GM12878 (cell line): ENCODE measurements at regions not wholly inside any gene's neighbourhood (a gene's known extent, or its start where the extent isn't known, plus 50 kb on each side); places are given as distances from the start of the nearest gene placed in this dataset.

Experiments used
- ATAC-seq: fragments of 200-7000 bp; cut with Tn5 transposase; 3 replicates; pipeline ENCODE4 v1.9.1; 2020; ENCODE audit warnings: mild to moderate bottlenecking, moderate library complexity
- BruUV-seq: library from RNA; stranded (reverse); fragments of 400-500 nt; replicated peaks from 2 replicates; lab custom pipeline; 2021; lab: Mats Ljungman, UMichigan
- CTCF ChIA-PET: fragments of 300-600 bp; sonication (Branson Sonifier 250); formaldehyde crosslinking; extraction: SDS; loops from one replicate; lab custom pipeline; 2021; ENCODE audit warnings: inconsistent platforms; lab: Yijun Ruan, JAX
- POLR2A ChIA-PET: fragments of 350-600 bp; formaldehyde crosslinking; extraction: SDS; loops from one replicate; lab custom pipeline; 2021; ENCODE audit warnings: inconsistent platforms; lab: Charles Lee
- RAD21 ChIA-PET: fragments of 300-600 bp; sonication (Branson Sonifier 250); formaldehyde crosslinking; loops from one replicate; lab custom pipeline; 2023; ENCODE audit warnings: antibody characterized with exemption; ENCODE audit not compliant: unreplicated experiment; lab: Charles Lee
- SMC1A ChIA-PET: fragments of 300-600 bp; sonication (Branson Sonifier 250); formaldehyde crosslinking; loops from one replicate; lab custom pipeline; 2023; ENCODE audit not compliant: unreplicated experiment, uncharacterized antibody; lab: Charles Lee
- DNase-seq: peaks from one replicate; pipeline ENCODE4 v3.0.0-alpha.2; 2011; ENCODE audit warnings: low read depth, low spot score
- FAIRE-seq: peaks from 3 replicates; lab custom pipeline; 2011; peaks lifted over from hg19 to GRCh38; lab: Jason Lieb, UNC
- H2AFZ ChIP-seq: 2 replicates; pipeline ENCODE4 v1.6.0; 2011; ENCODE audit warnings: low read depth, low read length, control low read depth; ENCODE audit not compliant: control insufficient read depth
- H3K27ac ChIP-seq: 2 replicates; pipeline ENCODE4 v1.5.1; 2011; ENCODE audit warnings: control low read depth; ENCODE audit not compliant: control insufficient read depth, insufficient read depth
- H3K27me3 ChIP-seq, 2 experiments: replicated peaks in 1 of 2; 2 replicates each; pipeline versions ENCODE4 v1.6.0 to v1.6.1; 2011; ENCODE audit warnings: low read length in 1 of 2; ENCODE audit not compliant: control insufficient read depth in 2 of 2, insufficient read depth in 2 of 2
- H3K36me3 ChIP-seq, 2 experiments: 2 replicates each; pipeline ENCODE4 v1.5.1; 2011; ENCODE audit warnings: low read length in 1 of 2; ENCODE audit not compliant: control insufficient read depth in 2 of 2, insufficient read depth in 2 of 2
- H3K4me1 ChIP-seq: 2 replicates; pipeline ENCODE4 v1.6.1; 2011; ENCODE audit warnings: mild to moderate bottlenecking, low read length, moderate library complexity, mixed read lengths; ENCODE audit not compliant: control insufficient read depth, insufficient read depth
- H3K4me2 ChIP-seq: 2 replicates; pipeline ENCODE4 v1.6.0; 2011; ENCODE audit warnings: control low read depth; ENCODE audit not compliant: control insufficient read depth, insufficient read depth
- H3K4me3 ChIP-seq: fragments of 200-600 bp; sonication (generic); 2 replicates; pipeline ENCODE4 v1.5.1; 2016
- H3K79me2 ChIP-seq: 2 replicates; pipeline ENCODE4 v1.6.0; 2011; ENCODE audit warnings: low read length; ENCODE audit not compliant: control insufficient read depth, insufficient read depth
- H3K9ac ChIP-seq: 2 replicates; pipeline ENCODE4 v1.8.0; 2011; ENCODE audit warnings: low read length, control low read depth, mixed read lengths; ENCODE audit not compliant: control insufficient read depth, insufficient read depth
- H3K9me3 ChIP-seq: replicated peaks from 3 replicates; pipeline ENCODE4 v1.5.1; 2011; ENCODE audit warnings: mild to moderate bottlenecking, low read length; ENCODE audit not compliant: control insufficient read depth, insufficient read depth
- H4K20me1 ChIP-seq: 2 replicates; pipeline ENCODE4 v1.6.0; 2011; ENCODE audit not compliant: control insufficient read depth, insufficient read depth
- ASH2L ChIP-seq: fragments of 300-600, 200-600 bp; sonication (generic); IDR thresholded peaks from 2 replicates; pipeline ENCODE4 v1.6.1; 2017; ENCODE audit warnings: low read depth, mild to moderate bottlenecking, borderline replicate concordance
- GATAD2B ChIP-seq: fragments of 450-650 bp; conservative IDR thresholded peaks from 2 replicates; pipeline ENCODE4 v1.6.1; 2017; ENCODE audit warnings: low read depth, mild to moderate bottlenecking, moderate library complexity
- MAX ChIP-seq: IDR thresholded peaks from 2 replicates; pipeline ENCODE4 v1.6.1; 2012; ENCODE audit warnings: low read depth, low read length, improper control_type of control experiment
- NR2C1 ChIP-seq: fragments of 450-650 bp; IDR thresholded peaks from 2 replicates; pipeline ENCODE4 v1.6.1; 2017; ENCODE audit warnings: antibody characterized with exemption, mild to moderate bottlenecking, moderate library complexity
- PAX5 ChIP-seq: IDR thresholded peaks from 2 replicates; pipeline ENCODE4 v1.6.1; 2011; ENCODE audit warnings: low read depth, low read length, borderline replicate concordance
- POLR2A ChIP-seq: IDR thresholded peaks from 2 replicates; pipeline ENCODE4 v1.6.1; 2011; ENCODE audit warnings: low read depth, mild to moderate bottlenecking, low read length
- SMARCA5 ChIP-seq: fragments of 450-650 bp; IDR thresholded peaks from 2 replicates; pipeline ENCODE4 v1.6.1; 2017; ENCODE audit warnings: mild to moderate bottlenecking
- ZNF207 ChIP-seq: fragments of 450-650 bp; IDR thresholded peaks from 2 replicates; pipeline ENCODE4 v1.6.1; 2014; ENCODE audit warnings: antibody characterized with exemption, mild to moderate bottlenecking, borderline replicate concordance
- WGBS: methylation state at CpG from one replicate; pipeline ENCODE4 v1.1.6; 2016; ENCODE audit warnings: low lambda C conversion rate; ENCODE audit not compliant: insufficient replicate concordance, insufficient coverage; ENCODE audit errors: missing lambda C conversion rate; 5-methylcytosine and 5-hydroxymethylcytosine counted together
- in situ Hi-C: fragments of 300-500 bp; cut with MboI; formaldehyde crosslinking; loops from 9 replicates; pipeline ENCODE4 v1.14.3; 2018; ENCODE audit warnings: mixed read lengths
- intact Hi-C: fragments of 100-400 bp; cut with micrococcal nuclease; formaldehyde crosslinking; loops from one replicate; pipeline ENCODE4 v1.14.2; 2022; ENCODE audit not compliant: unreplicated experiment

DNA sequence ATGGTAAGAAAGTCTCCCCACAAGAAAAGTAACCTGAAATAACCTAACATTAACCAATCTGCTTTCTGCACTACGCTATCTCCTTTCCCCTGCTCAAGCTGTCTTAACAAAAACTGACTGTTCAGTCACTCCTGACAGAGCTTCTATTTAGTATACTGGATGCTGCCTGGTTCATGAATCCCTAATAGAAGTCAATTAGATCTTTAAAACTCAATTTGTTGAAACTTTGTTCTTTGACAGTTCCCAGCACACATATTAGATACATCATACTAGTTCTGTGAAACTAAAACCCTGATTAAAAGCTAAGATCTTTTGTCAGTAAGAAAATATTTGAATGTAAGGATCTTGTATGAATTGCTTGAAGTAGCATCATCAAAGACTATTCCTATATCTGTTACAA is 287.4 kb downstream of the RBM43 start:
- RAD21 ChIA-PET = no interaction called here

GRCh38 chr2:150971910-150972309 is 289.8 kb downstream of the RBM43 start:
- ATAC-seq (no peak), FAIRE-seq (no peak), DNase-seq (no peak)
- no peaks in the 10 kb centered on the region for H3K79me2 ChIP-seq
- no peaks in the 10 kb centered on the region for H3K9me3 ChIP-seq
- SMC1A ChIA-PET = interaction anchor here (1.0 kb wide), 1 partner anchor 21 kb away, joined by 3 read pairs; no protein-coding TSS in a partner anchor
- WGBS = 0% methylated on average over 3 of the region's 3 CpGs
- no peaks in the 10 kb centered on the region for H4K20me1 ChIP-seq
- RAD21 ChIA-PET = no interaction called here
- H3K27me3 ChIP-seq = no peaks in the 10 kb centered on the region
- no peak overlapping the region for H3K27ac ChIP-seq
- POLR2A ChIA-PET = no interaction called here
- intact Hi-C loops = no loop called here
- no peaks in the 10 kb centered on the region for H3K36me3 ChIP-seq
- H3K4me3 ChIP-seq = no peak overlapping the region
- no peak overlapping the region for H2AFZ ChIP-seq
- BruUV-seq = no TSS peak
- H3K4me2 ChIP-seq = no peak overlapping the region
- CTCF ChIA-PET = no interaction called here
- no peak overlapping the region for H3K9ac ChIP-seq
- in situ Hi-C loops = no loop called here
- TF ChIP-seq ZNF207 (no peak), GATAD2B (no peak), PAX5 (no peak), NR2C1 (no peak), POLR2A (no peak), SMARCA5 (no peak), ASH2L (no peak)
- no peaks in the 10 kb centered on the region for H3K4me1 ChIP-seq

More for the DNA sequence above, 287.4 kb downstream of the RBM43 start:
- SMC1A ChIA-PET = no interaction called here
- POLR2A ChIA-PET = no interaction called here
- H3K9me3 ChIP-seq = no peaks in the 10 kb centered on the region
- ATAC-seq (no peak), FAIRE-seq (no peak), DNase-seq (no peak)
- H3K27ac ChIP-seq = no peak overlapping the region
- CTCF ChIA-PET = no interaction called here
- no TSS peak for BruUV-seq
- TF ChIP-seq MAX = no peak
- H3K9ac ChIP-seq = no peak overlapping the region
- H2AFZ ChIP-seq = no peak overlapping the region
- intact Hi-C loops (no loop called here), in situ Hi-C loops (no loop called here)
- H4K20me1 ChIP-seq = no peaks in the 10 kb centered on the region
- no peak overlapping the region for H3K4me2 ChIP-seq
- H3K79me2 ChIP-seq = no peaks in the 10 kb centered on the region
- no peaks in the 10 kb centered on the region for H3K4me1 ChIP-seq
- H3K27me3 ChIP-seq = no peaks in the 10 kb centered on the region
- no peaks in the 10 kb centered on the region for H3K36me3 ChIP-seq
- no peak overlapping the region for H3K4me3 ChIP-seq
- WGBS = 6% methylated on average over 1 of the region's 1 CpG
